ENCODE measurements at regions not wholly inside any gene's neighbourhood (a gene's known extent, or its start where the extent isn't known, plus 50 kb on each side); places are given as distances from the start of the nearest gene placed in this dataset.

GRCh38 chr4:167702391-167702790 is 389.9 kb upstream of the ANXA10 start:
- FAIRE-seq (no peak), DNase-seq (ENCODE audit: insufficient read length) (no peak)
- TF ChIP-seq POLR2A (IDR thresholded peaks at IDR 0.05; ENCODE audit: low read depth, low read length) = no peak
- TF ChIP-seq TAF1 (IDR thresholded peaks at IDR 0.05; ENCODE audit: borderline replicate concordance, low read depth, low read length) = no peak
- no peak for TF ChIP-seq POLR2AphosphoS5 (IDR thresholded peaks at IDR 0.05; ENCODE audit: low read depth, low read length)

- TF ChIP-seq POLR2A (IDR thresholded peaks at IDR 0.05; ENCODE audit: low read depth, low read length) (no peak), TAF1 (IDR thresholded peaks at IDR 0.05; ENCODE audit: borderline replicate concordance, low read depth, low read length) (no peak), POLR2AphosphoS5 (IDR thresholded peaks at IDR 0.05; ENCODE audit: low read depth, low read length) (no peak)
- DNase-seq (ENCODE audit: insufficient read length) (no peak), FAIRE-seq (no peak)
These were observed 380.8 kb upstream of the ANXA10 start for GRCh38 chr4:167711517-167711916.

GRCh38 chr4:167713756-167714155 is 378.6 kb upstream of the ANXA10 start:
- DNase-seq (ENCODE audit: insufficient read length) (no peak), FAIRE-seq (no peak)
- TF ChIP-seq POLR2A (IDR thresholded peaks at IDR 0.05; ENCODE audit: low read depth, low read length) = no peak
- no peak for TF ChIP-seq POLR2AphosphoS5 (IDR thresholded peaks at IDR 0.05; ENCODE audit: low read depth, low read length)
- TF ChIP-seq TAF1 (IDR thresholded peaks at IDR 0.05; ENCODE audit: borderline replicate concordance, low read depth, low read length) = no peak

- FAIRE-seq (no peak), DNase-seq (ENCODE audit: insufficient read length) (no peak)
- TF ChIP-seq POLR2A (IDR thresholded peaks at IDR 0.05; ENCODE audit: low read depth, low read length) (no peak), TAF1 (IDR thresholded peaks at IDR 0.05; ENCODE audit: borderline replicate concordance, low read depth, low read length) (no peak), POLR2AphosphoS5 (IDR thresholded peaks at IDR 0.05; ENCODE audit: low read depth, low read length) (no peak)
These were observed 377.2 kb upstream of the ANXA10 start for GRCh38 chr4:167715176-167715575.

GRCh38 chr4:167717495-167717894 is 374.8 kb upstream of the ANXA10 start:
- DNase-seq (ENCODE audit: insufficient read length) (no peak), FAIRE-seq (no peak)
- TF ChIP-seq POLR2A (IDR thresholded peaks at IDR 0.05; ENCODE audit: low read depth, low read length) (no peak), POLR2AphosphoS5 (IDR thresholded peaks at IDR 0.05; ENCODE audit: low read depth, low read length) (no peak), TAF1 (IDR thresholded peaks at IDR 0.05; ENCODE audit: borderline replicate concordance, low read depth, low read length) (no peak)

- FAIRE-seq = no peak
These were observed 370.5 kb upstream of the ANXA10 start for GRCh38 chr4:167721617-167722486.

GRCh38 chr4:167722487-167722808 is 369.9 kb upstream of the ANXA10 start:
- TF ChIP-seq POLR2AphosphoS5 (IDR thresholded peaks at IDR 0.05; ENCODE audit: low read depth, low read length) (no peak), TAF1 (IDR thresholded peaks at IDR 0.05; ENCODE audit: borderline replicate concordance, low read depth, low read length) (no peak), POLR2A (IDR thresholded peaks at IDR 0.05; ENCODE audit: low read depth, low read length) (no peak)
- DNase-seq (ENCODE audit: insufficient read length) (no peak), FAIRE-seq (no peak)

More at GRCh38 chr4:167721617-167722486, 370.5 kb upstream of the ANXA10 start:
- TF ChIP-seq POLR2AphosphoS5 (IDR thresholded peaks at IDR 0.05; ENCODE audit: low read depth, low read length) (no peak), POLR2A (IDR thresholded peaks at IDR 0.05; ENCODE audit: low read depth, low read length) (no peak)
- DNase-seq (ENCODE audit: insufficient read length) = no peak

- no peak for FAIRE-seq
- DNase-seq (ENCODE audit: insufficient read length) = no peak
- no peak for TF ChIP-seq POLR2AphosphoS5 (IDR thresholded peaks at IDR 0.05; ENCODE audit: low read depth, low read length)
- no peak for TF ChIP-seq POLR2A (IDR thresholded peaks at IDR 0.05; ENCODE audit: low read depth, low read length)
- TF ChIP-seq TAF1 (IDR thresholded peaks at IDR 0.05; ENCODE audit: borderline replicate concordance, low read depth, low read length) = no peak
These were observed 367.4 kb upstream of the ANXA10 start for GRCh38 chr4:167724941-167725340.

- no peak for DNase-seq (ENCODE audit: insufficient read length)
- no peak for FAIRE-seq
- TF ChIP-seq TAF1 (IDR thresholded peaks at IDR 0.05; ENCODE audit: borderline replicate concordance, low read depth, low read length) = no peak
- no peak for TF ChIP-seq POLR2AphosphoS5 (IDR thresholded peaks at IDR 0.05; ENCODE audit: low read depth, low read length)
- no peak for TF ChIP-seq POLR2A (IDR thresholded peaks at IDR 0.05; ENCODE audit: low read depth, low read length)
These were observed 361.6 kb upstream of the ANXA10 start for GRCh38 chr4:167730769-167731168.

- TF ChIP-seq POLR2A (IDR thresholded peaks at IDR 0.05; ENCODE audit: low read depth, low read length) (no peak), TAF1 (IDR thresholded peaks at IDR 0.05; ENCODE audit: borderline replicate concordance, low read depth, low read length) (no peak), POLR2AphosphoS5 (IDR thresholded peaks at IDR 0.05; ENCODE audit: low read depth, low read length) (no peak)
- FAIRE-seq = no peak
- no peak for DNase-seq (ENCODE audit: insufficient read length)
These were observed 347.2 kb upstream of the ANXA10 start for GRCh38 chr4:167745024-167745687.

GRCh38 chr4:167767281-167767680 is 325.1 kb upstream of the ANXA10 start:
- no peak for TF ChIP-seq TAF1 (IDR thresholded peaks at IDR 0.05; ENCODE audit: borderline replicate concordance, low read depth, low read length)
- no peak for TF ChIP-seq POLR2AphosphoS5 (IDR thresholded peaks at IDR 0.05; ENCODE audit: low read depth, low read length)
- TF ChIP-seq POLR2A (IDR thresholded peaks at IDR 0.05; ENCODE audit: low read depth, low read length) = no peak
- FAIRE-seq (no peak), DNase-seq (ENCODE audit: insufficient read length) (no peak)

- no peak for TF ChIP-seq TAF1 (IDR thresholded peaks at IDR 0.05; ENCODE audit: borderline replicate concordance, low read depth, low read length)
- TF ChIP-seq POLR2AphosphoS5 (IDR thresholded peaks at IDR 0.05; ENCODE audit: low read depth, low read length) = no peak
- no peak for TF ChIP-seq POLR2A (IDR thresholded peaks at IDR 0.05; ENCODE audit: low read depth, low read length)
- DNase-seq (ENCODE audit: insufficient read length) (no peak), FAIRE-seq (no peak)
These were observed 317.7 kb upstream of the ANXA10 start for GRCh38 chr4:167774646-167775045.

Data from GM12892 (cell line).